ENCODE measurements at regions not wholly inside any gene's neighbourhood (a gene's known extent, or its start where the extent isn't known, plus 50 kb on each side); places are given as distances from the start of the nearest gene placed in this dataset.

DNA sequence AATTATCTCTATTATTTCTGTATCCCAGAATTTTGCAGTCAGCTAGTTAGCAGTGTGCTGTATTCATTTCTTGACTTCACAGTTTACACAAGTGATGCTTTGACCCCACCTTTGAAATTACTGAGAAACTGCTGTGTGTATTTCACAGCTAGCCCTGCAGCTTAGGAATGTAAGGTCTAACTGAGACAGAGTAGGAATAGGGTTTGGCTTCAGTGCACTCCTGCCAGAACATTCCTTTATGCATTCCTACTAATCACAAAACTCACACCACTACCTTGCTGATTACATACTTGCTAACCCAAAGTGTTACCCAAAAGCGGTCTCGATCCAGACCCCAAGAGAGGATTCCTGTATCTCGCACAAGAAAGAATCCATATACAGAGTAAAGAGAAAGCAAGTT, 551.8 kb downstream of the CDH9 start:
- TF ChIP-seq, protein P1, sequence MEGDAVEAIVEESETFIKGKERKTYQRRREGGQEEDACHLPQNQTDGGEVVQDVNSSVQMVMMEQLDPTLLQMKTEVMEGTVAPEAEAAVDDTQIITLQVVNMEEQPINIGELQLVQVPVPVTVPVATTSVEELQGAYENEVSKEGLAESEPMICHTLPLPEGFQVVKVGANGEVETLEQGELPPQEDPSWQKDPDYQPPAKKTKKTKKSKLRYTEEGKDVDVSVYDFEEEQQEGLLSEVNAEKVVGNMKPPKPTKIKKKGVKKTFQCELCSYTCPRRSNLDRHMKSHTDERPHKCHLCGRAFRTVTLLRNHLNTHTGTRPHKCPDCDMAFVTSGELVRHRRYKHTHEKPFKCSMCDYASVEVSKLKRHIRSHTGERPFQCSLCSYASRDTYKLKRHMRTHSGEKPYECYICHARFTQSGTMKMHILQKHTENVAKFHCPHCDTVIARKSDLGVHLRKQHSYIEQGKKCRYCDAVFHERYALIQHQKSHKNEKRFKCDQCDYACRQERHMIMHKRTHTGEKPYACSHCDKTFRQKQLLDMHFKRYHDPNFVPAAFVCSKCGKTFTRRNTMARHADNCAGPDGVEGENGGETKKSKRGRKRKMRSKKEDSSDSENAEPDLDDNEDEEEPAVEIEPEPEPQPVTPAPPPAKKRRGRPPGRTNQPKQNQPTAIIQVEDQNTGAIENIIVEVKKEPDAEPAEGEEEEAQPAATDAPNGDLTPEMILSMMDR (IDR thresholded peaks at IDR 0.05) = no peak
- no peak for TF ChIP-seq POLR2A (IDR thresholded peaks at IDR 0.05)
